ENCODE measurements at regions not wholly inside any gene's neighbourhood (a gene's known extent, or its start where the extent isn't known, plus 50 kb on each side); places are given as distances from the start of the nearest gene placed in this dataset.
"Not testable (repeated sequence)": the region's sequence is repeated elsewhere in the genome, so short reads cannot be mapped to it uniquely, and the experiment has no call there.

GRCh38 chr17:26936645-26937044 lies 357.3 kb upstream of the WSB1 start:
- not testable (repeated sequence) for ATAC-seq

GRCh38 chr17:26937750-26938322 lies 356.1 kb upstream of the WSB1 start:
- not testable (repeated sequence) for DNase-seq (ENCODE audit: low spot score in 2 of 2); H3K9me3 Mint-ChIP-seq; H3K27ac Mint-ChIP-seq; H3K36me3 Mint-ChIP-seq
- peak in 1 of 2 donors; percentile 40 for ATAC-seq

More at GRCh38 chr17:26936645-26937044, 357.3 kb upstream of the WSB1 start:
- not testable (repeated sequence) for DNase-seq (ENCODE audit: low spot score in 2 of 2); H3K9me3 Mint-ChIP-seq; H3K36me3 Mint-ChIP-seq; H3K27ac Mint-ChIP-seq

- not testable (repeated sequence) for DNase-seq (ENCODE audit: low spot score in 2 of 2); ATAC-seq; H3K9me3 Mint-ChIP-seq; H3K27ac Mint-ChIP-seq; H3K36me3 Mint-ChIP-seq
Measured at GRCh38 chr17:26939755-26940154, 354.2 kb upstream of the WSB1 start.

GRCh38 chr17:26940587-26940986 lies 353.3 kb upstream of the WSB1 start:
- DNase-seq (ENCODE audit: low spot score in 2 of 2); H3K36me3 Mint-ChIP-seq; H3K9me3 Mint-ChIP-seq: not testable (repeated sequence)

GRCh38 chr17:26962255-26963162 lies 331.4 kb upstream of the WSB1 start:
- peaks cover 0 to 8% of the 10 kb centered on the region in 2 donors for H3K9me3 Mint-ChIP-seq
- H3K36me3 Mint-ChIP-seq: peaks cover 0 to 4% of the 10 kb centered on the region in 2 donors
- DNase-seq (ENCODE audit: low spot score in 2 of 2) (no peak), ATAC-seq (no peak)
- no peak overlapping the region for H3K27ac Mint-ChIP-seq

More at GRCh38 chr17:26940587-26940986, 353.3 kb upstream of the WSB1 start:
- not testable (repeated sequence) for ATAC-seq, H3K27ac Mint-ChIP-seq

GRCh38 chr17:26963163-26963503 lies 330.8 kb upstream of the WSB1 start:
- DNase-seq (ENCODE audit: low spot score in 2 of 2): no peak
- Mint-ChIP-seq H3K9me3 (peaks cover 0 to 8% of the 10 kb centered on the region in 2 donors), H3K36me3 (peaks cover 0 to 4% of the 10 kb centered on the region in 2 donors), H3K27ac (no peak overlapping the region)
- no peak for ATAC-seq

- H3K27ac Mint-ChIP-seq; ATAC-seq; H3K9me3 Mint-ChIP-seq; H3K36me3 Mint-ChIP-seq; DNase-seq (ENCODE audit: low spot score in 2 of 2): not testable (repeated sequence)
Measured at GRCh38 chr17:26965898-26966624, 327.9 kb upstream of the WSB1 start.

- not testable (repeated sequence) for DNase-seq (ENCODE audit: low spot score in 2 of 2); H3K36me3 Mint-ChIP-seq; H3K27ac Mint-ChIP-seq; ATAC-seq; H3K9me3 Mint-ChIP-seq
Measured at GRCh38 chr17:26966625-26967179, 327.2 kb upstream of the WSB1 start.

- not testable (repeated sequence) for ATAC-seq; H3K27ac Mint-ChIP-seq; H3K36me3 Mint-ChIP-seq; DNase-seq (ENCODE audit: low spot score in 2 of 2)
- peaks cover 9 to 25% of the 10 kb centered on the region in 2 donors for H3K9me3 Mint-ChIP-seq
Measured at GRCh38 chr17:26981845-26982425, 312.0 kb upstream of the WSB1 start.

- not testable (repeated sequence) for H3K36me3 Mint-ChIP-seq; H3K27ac Mint-ChIP-seq; DNase-seq (ENCODE audit: low spot score in 2 of 2); ATAC-seq
- H3K9me3 Mint-ChIP-seq: peaks cover 9 to 26% of the 10 kb centered on the region in 2 donors
Measured at GRCh38 chr17:26982563-26982962, 311.4 kb upstream of the WSB1 start.

- not testable (repeated sequence) for H3K27ac Mint-ChIP-seq; DNase-seq (ENCODE audit: low spot score in 2 of 2); ATAC-seq; H3K36me3 Mint-ChIP-seq
- peaks cover 9 to 18% of the 10 kb centered on the region in 2 donors for H3K9me3 Mint-ChIP-seq
Measured at GRCh38 chr17:26987851-26988250, 306.1 kb upstream of the WSB1 start.

GRCh38 chr17:26994648-26995047 lies 299.3 kb upstream of the WSB1 start:
- DNase-seq (ENCODE audit: low spot score in 2 of 2); ATAC-seq; H3K36me3 Mint-ChIP-seq; H3K27ac Mint-ChIP-seq; H3K9me3 Mint-ChIP-seq: not testable (repeated sequence)

GRCh38 chr17:26996146-26996916 lies 297.6 kb upstream of the WSB1 start:
- H3K36me3 Mint-ChIP-seq; H3K27ac Mint-ChIP-seq; DNase-seq (ENCODE audit: low spot score in 2 of 2); H3K9me3 Mint-ChIP-seq: not testable (repeated sequence)
- ATAC-seq: peak in 1 of 2 donors; percentile 60

- DNase-seq (ENCODE audit: low spot score in 2 of 2); ATAC-seq; H3K36me3 Mint-ChIP-seq; H3K27ac Mint-ChIP-seq: not testable (repeated sequence)
- peaks cover 0 to 13% of the 10 kb centered on the region in 2 donors for H3K9me3 Mint-ChIP-seq
Measured at GRCh38 chr17:27007734-27008531, 286.0 kb upstream of the WSB1 start.

GRCh38 chr17:27009087-27009486 lies 284.8 kb upstream of the WSB1 start:
- peak overlapping the region in 1 of 2 donors; percentile 40 for H3K27ac Mint-ChIP-seq
- H3K36me3 Mint-ChIP-seq: peaks cover 0 to 8% of the 10 kb centered on the region in 2 donors
- DNase-seq (ENCODE audit: low spot score in 2 of 2) (no peak), ATAC-seq (no peak)
- H3K9me3 Mint-ChIP-seq: peaks cover 0 to 7% of the 10 kb centered on the region in 2 donors
